Endothelial cell of hepatic sinusoid (primary cell): ENCODE measurements at regions not wholly inside any gene's neighbourhood (a gene's known extent, or its start where the extent isn't known, plus 50 kb on each side); places are given as distances from the start of the nearest gene placed in this dataset.
"Not testable (repeated sequence)": the region's sequence is repeated elsewhere in the genome, so short reads cannot be mapped to it uniquely, and the experiment has no call there.

ENCODE experiments used
- in situ Hi-C: cut with HindIII; loops from 2 replicates; pipeline ENCODE4 v1.10.0; 2017; ENCODE audit warnings: low sequenced_read_pairs

DNA sequence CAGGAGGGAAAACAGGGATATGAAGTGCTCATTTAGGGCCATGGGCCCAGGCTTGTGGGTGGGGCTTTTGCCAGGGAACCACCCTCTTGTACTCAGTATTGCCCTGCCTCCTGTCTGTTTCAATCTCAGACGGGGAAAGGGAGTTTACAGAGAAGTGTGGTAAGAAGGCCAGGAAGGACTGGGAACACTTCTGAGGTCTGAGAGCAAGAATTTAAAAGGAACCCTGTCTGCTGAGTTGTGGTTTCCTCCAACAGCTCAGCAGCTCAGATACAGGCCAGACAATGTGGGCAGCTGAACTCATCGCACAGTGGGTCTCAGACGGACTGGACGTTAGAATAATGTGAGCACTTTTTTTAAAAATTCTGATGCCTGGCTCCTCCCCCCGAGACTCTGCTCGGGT is 354.1 kb upstream of the ARID1B start:
- in situ Hi-C loops: no loop called here

DNA sequence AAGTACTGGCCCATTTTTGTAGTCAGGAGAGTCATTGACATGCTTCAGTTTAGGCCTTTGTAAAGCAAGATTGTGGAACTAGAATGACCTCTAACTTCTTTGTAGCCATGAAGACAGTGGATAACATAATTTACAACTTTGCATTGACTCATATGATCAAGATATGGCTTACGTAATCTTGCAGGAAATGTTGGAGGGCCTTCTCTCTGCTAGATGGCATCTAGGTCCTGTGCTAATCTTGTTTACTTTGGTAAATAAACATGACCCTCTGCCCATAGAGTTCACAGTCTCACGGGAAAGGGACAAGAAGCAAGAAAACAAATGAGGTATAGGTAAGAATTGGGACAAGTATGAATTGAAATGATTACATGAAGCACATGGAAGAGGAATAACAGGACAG is 355.2 kb upstream of the ARID1B start:
- in situ Hi-C loops: no loop called here

DNA sequence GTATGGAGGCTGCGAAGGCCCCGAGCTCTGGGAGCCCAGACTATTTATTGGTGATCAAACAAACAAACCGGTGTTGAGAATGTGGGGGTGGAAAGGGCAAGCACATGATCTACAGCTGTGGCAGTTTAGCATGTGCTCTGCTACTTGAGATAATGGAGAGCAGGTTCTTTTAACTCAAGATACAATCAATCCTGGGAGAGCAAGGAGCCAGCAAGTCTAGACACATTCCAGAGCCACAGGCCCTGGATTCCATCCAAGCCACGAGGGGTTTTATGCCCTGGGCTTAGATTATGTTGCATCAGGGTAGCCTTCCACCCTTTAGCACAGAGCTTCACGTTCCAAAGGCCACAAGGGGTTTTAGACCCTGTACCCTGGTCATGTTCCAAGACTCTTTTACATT is 355.9 kb upstream of the ARID1B start:
- in situ Hi-C loops: not testable (repeated sequence)

DNA sequence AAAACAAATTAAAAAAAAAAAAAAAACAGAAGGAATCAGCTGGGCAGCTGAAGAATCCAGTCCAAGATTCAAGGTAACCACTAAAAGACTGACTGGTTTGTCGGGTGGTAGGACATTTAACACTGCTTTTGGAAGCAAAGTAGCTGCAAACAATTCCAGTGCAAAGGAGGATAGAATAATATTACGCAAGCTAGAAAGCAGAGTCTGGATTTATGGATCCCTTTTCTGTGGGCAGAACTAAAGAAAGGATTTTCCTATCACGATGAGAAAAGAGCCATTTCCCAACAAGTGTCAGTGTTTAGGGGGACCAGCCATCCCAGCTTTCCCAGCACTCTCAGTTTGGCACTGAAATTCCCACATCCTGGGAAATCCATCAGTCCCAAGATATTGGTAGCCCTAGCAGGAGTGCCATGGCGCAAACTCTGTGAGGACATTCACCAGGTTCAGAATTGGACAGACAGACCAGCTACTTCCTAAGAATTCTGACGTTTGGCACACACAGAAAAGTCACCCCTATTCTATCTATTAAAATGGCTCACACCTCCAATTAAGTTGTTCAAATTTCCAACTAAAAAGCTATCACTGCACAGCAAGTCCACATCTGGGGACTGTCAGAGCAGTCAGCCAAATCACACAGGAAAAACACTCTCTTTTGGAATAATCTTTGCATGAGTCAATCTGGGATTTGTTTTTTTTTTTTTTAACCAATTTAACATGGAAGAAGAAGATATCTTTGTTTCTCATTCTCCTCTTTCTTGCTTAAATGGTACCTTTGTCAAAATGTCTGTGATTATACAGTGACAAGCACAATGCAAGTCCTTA is 356.8 kb upstream of the ARID1B start:
- in situ Hi-C loops: no loop called here

DNA sequence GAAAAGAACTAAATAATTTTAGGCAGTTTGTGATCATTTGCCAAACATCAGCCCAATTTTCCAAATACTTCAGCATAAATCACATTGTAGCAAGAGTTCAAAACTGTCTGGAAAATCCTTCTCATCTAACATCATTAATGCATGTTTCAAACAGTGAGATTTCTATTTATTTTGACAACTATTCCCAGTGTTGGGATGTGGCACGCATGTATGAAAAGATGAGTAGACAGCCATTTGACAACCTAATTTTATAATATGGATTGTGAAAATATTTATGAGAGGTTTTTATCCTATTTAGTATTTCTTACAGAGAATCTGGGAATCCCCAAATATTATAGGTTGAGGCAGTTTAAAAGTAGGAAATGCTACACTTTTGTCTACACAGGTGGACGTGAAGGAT is 357.6 kb upstream of the ARID1B start:
- in situ Hi-C loops: loop anchor here (5.0 kb wide), 1 partner anchor 78 kb away; no protein-coding TSS in a partner anchor

DNA sequence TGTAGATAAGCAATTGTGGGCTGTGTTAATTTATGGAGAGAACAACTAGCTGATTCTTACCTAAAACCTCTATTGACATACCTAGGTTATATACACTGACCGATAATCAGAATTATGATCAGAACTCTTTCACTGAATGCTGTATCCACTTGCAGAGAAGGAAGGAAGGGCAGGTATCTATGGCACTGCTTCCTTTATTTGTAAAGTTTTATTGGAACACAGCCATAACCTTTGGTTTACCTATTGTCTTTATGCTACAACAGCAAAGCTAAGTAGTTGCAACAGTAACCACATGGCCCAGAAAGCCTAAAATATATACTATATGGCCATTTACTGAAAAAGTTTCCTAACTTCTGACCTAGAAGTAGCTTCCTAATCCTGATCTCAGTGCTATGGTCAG is 358.9 kb upstream of the ARID1B start:
- in situ Hi-C loops: loop anchor here (5.0 kb wide), 1 partner anchor 79 kb away; no protein-coding TSS in a partner anchor

DNA sequence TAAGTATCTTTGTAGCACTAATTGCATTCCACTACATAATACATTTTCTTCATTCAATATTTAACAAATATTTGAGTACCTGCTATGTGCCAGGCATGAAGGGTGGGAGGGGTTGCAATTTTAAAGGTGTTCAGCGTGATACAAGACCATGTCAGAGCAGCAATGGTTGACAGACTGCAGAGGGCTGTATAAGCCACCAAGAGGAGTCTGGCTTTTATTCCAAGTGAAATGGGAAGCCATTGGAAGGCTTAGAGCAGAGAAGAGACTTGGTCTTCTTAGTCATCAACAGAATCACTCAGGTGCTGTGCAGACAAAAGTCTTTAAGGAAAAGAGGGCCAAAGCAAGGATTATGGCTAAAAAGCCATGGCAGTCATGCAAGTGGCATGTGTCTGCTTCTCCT is 360.8 kb upstream of the ARID1B start:
- in situ Hi-C loops: loop anchor here (5.0 kb wide), 1 partner anchor 81 kb away; no protein-coding TSS in a partner anchor

DNA sequence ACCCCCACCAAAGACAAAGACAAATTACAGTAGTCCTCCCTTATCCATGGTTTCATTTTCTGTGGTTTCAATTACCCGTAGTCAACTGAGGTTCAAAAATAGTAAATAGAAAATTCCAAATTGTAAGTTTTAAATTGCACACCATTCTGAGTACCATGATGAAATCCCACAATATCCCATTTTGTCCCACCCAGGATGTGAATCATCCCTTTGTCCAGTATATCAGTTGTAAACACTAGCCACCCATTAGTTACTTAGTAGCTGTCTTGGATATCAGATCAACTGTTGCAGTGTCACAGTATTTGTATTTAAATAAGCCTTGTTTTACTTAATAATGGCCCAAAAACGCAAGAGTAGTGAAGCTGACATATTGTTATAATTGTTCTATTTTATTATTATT is 364.0 kb upstream of the ARID1B start:
- in situ Hi-C loops: no loop called here

DNA sequence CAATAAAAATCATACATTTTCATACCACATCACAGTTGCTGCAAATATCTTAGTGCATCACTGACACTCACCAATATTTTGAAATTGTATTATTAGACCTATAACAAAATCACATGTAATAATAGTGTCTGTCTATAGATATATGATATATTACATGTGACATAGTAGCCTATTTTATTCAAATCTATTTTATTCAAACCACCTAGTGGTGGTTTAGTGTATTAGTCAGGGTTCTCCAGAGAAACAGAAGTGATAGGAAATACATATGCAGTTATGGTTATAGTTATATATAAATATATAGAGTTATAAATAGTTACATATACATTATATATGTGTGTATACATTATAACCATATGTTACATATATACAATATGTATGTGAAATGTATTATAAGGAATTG is 366.5 kb upstream of the ARID1B start:
- in situ Hi-C loops: no loop called here

DNA sequence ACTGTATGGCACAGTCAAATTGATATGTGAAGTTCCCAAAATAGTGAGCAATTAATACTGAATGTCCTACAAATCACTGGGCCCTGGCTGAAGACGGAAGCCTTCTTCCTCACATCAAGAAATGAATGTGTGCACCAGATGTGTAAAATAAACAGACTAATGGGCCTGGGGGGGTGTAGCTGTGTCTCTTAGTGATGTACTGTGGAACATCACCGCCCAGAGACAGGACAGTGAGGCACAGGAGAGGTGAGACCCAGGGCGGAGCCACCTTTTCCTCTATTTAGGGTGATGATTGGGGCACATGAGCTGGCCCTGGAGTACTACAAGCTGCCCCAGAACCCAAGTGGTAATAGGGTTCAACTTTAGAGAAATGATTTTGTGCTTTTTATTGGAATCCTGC is 368.5 kb upstream of the ARID1B start:
- in situ Hi-C loops: no loop called here

DNA sequence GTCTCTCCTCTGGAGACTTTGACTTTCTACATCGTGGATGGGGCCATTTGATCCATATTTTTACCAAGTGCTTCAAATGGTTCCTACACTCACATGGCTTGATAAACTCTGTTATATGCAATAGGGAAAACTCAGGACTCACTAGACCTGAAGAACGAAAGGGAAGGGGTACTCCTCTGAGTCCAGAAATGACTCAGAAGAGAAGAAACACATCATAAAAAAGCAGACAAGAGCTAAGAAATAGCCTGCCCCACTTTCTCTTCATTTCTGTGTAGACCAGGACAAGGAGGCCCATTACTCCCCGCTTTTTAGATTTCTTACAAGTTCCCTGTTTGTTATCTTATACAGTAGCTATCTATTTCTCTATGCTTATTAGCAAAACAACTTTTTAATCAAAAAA is 369.8 kb upstream of the ARID1B start:
- in situ Hi-C loops: no loop called here

DNA sequence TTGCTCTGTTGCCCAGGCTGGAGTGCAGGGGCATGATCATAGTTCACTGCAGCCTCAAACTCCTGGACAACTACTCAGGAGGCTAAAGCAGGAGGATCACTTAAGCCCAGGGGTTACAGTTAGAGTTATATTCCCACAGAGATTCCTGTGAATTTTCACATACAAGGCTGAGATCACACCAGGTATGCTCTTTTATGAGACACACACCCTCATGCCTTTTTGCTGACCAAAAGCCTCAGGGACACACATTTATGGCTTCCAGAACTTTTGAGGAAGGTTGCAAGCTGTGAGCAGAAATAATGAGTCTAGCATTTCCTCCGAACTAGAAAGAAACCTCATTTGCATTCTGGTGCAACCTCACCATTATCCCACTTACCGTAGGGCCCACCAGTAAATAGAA is 370.5 kb upstream of the ARID1B start:
- in situ Hi-C loops: no loop called here

DNA sequence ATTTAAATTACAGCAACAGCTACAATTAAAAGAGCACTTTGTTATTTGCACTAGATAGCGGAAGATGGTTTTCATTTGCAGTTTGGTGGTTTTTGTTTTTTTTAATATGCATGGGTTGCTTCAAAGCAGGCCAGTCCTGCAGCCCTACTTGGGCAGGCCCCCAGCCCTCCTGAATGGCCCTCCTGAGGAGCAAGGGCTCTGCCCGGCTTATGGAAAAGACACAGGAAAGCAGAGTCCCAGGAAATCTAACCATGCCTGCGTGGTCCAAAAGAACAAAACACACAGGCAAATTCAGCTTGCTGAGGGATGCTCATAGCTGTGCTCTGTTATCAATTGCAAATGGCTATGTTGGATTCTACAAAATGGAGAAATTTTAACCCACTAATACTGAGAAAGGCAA is 371.1 kb upstream of the ARID1B start:
- in situ Hi-C loops: no loop called here

DNA sequence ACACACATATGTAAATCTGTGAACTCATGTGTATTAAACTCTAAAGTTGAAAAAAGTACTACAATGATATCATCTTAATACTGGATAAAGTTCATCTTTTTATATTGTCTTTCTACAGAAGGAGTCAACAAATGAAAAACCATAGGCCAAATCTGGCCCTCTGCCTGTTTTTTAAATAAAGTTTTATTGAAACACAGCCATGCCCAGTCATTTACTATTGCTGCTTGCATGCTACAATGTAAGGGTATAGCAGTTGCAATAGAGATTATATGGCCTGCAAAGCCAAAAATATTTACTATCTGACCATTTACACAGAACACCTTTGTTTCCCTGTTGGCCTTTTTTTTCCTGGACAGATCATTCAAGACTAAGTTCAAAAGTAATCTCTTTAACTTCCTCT is 374.6 kb upstream of the ARID1B start:
- in situ Hi-C loops: no loop called here

DNA sequence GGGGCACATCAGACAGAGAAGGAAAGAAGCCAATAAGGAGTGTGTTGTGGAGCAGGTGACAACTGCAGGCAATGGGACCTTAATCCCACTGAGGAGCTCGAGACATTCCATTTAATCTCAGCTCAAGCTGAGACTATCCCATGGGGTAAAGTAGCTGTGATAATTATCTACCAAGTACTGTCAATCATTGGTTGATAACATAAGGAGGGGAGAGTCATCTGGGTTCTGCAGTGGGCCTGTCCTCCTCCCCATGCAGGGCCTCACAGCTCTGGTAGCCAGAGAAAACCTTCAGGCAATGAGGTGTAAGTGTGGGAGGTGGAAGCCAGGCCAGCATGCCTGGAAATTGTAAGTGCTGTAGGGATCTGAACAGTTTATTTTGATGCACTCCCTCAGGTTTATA is 375.0 kb upstream of the ARID1B start:
- in situ Hi-C loops: no loop called here

DNA sequence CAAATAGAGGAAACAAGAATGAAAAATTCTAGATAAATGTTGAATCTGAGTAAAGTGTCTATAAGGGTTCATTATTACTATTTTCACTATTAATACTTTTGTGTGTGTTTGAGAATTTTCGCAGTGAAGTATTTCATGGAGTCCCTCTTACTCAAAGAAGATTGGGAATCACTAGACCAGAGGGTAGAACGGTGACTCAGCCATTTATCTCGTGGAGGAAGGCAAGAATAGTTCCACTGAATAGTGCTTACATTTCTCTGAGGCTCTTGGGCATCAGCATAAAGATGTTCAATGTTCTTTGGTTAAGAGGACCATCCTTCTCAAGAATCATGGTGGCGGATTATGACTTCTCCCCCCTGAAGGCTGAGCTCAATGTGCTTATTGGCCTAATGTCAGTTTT is 376.7 kb upstream of the ARID1B start:
- in situ Hi-C loops: no loop called here

DNA sequence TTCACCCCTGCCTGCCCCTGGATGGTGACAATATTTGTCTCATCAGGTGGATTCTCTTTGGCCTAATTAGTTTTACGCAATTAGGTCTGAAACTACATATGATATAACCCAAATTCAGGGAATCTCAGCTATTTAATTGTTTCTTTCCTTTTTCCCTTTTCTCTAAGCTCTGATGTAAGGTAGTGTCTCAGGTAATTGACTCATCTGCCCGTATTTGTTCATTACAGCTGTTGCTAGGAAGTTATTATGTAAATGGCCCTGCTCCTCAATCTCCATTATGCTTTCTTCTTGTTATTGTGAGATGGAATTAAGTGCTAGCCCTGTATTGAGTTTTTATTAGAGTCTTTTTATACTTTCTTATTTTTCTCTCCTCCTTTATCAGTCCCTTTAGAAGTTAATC is 378.2 kb upstream of the ARID1B start:
- in situ Hi-C loops: loop anchor here (5.0 kb wide), 1 partner anchor 38 kb away; no protein-coding TSS in a partner anchor

DNA sequence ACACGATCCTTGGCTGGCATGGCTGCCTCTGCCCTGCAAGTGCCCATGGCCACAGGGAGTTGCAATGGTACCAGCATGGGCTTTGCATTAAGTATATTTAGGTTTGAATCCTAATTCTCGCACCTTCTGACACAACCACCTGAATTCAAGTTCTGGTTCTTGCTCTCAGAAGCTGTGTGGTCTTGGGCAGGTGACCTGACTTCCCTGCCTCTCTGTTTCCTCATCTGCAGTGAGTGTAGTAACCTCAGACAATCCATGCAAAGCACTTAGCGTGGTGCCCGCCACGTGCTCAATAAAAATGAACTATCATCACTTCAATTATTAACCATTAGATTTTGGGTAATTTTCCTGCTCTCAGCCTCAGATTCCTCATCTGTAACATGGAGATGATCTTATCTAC is 378.8 kb upstream of the ARID1B start:
- in situ Hi-C loops: loop anchor here (5.0 kb wide), 1 partner anchor 39 kb away; no protein-coding TSS in a partner anchor

DNA sequence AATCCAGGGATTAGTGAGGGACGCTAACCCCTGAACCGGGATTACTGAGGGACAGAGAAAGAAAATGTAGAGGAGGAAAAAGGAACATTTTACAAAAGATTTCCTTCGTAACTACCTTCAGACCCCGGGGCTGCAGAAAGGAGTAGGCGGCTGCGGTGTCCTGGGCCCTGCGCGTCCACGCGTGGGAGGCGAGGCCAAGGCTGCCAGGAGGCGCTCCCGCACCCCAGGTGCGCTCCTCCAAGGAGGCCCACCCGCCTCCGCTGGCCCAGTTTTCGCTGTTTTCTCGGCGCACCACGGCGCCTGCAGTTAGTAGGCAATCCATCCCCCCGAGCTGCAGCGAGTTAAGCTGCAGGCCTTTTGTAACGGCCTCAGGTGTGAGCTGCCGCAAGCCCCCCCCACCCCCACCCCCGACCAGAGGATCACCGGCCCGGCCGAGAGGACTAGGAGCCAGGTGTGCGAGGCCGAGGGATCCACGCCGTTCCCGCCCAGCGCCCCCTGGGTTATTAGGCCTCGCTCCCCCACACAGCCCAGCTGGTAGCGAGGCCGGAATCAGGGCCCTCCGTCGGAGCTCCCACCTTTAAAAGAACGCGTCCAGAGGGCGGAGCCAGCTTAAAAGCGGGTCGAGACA is 380.3 kb upstream of the ARID1B start:
- in situ Hi-C loops: loop anchor here (5.0 kb wide), 1 partner anchor 40 kb away; no protein-coding TSS in a partner anchor

DNA sequence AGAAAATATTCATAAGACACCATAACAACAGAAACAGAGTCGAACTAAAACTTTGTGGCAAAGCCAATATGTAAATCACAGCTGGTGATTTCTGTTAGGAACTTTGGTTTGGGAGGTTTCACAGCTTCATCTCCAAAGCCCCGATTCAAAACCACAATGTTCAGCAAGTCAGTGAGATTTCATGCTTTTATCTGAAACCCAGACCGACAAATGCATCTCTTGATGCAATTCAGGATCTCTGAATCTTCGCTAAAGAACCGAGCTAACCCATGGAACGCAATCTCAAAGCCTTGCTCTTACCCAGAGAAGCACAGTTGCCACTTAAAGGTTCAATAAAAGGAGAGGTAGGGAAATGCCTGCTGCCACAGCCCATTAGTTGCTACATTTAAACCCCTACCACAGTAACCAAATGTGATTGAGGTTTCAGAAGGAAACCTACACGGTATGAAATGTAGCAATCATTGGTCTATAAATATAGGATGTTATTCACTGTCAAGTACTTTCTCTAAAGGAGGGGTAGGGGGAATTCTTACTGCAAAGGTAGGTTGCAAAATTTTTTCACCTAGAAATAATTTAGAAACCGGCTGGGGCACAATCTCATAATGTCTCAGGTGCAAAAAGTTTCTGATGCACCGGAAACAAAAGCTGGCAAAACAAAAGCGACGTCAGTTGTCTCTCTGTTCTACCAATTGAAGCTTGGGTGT is 381.0 kb upstream of the ARID1B start:
- in situ Hi-C loops: loop anchor here (5.0 kb wide), 1 partner anchor 41 kb away; no protein-coding TSS in a partner anchor

DNA sequence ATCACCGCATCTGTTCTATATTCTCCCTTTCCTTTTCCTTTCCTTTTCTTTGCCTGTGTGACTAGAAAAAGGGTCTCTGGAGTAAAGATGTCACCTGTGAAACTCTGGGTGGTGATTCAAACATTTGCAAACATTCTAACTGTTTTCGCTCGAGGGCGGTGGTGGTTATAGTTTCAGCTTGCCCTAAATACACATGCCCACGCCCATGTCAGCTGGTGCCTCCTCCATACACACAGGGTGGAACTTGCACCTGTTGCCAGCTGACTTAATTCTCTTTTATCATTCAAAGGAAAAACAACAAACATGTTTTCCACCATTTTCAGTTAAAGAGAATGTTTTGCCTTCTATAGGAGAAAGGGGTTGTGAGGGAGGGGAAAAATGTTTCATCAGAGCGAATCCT is 381.9 kb upstream of the ARID1B start:
- in situ Hi-C loops: loop anchor here (5.0 kb wide), 1 partner anchor 42 kb away; no protein-coding TSS in a partner anchor
